Activated CD4-positive, alpha-beta T cell treated with anti-CD3 and anti-CD28 coated beads for 36 hours (primary cell): ENCODE measurements at regions not wholly inside any gene's neighbourhood (a gene's known extent, or its start where the extent isn't known, plus 50 kb on each side); places are given as distances from the start of the nearest gene placed in this dataset.

ENCODE experiments used
- ATAC-seq: fragments of 200-7000 bp; cut with Tn5 transposase; one replicate; pipeline ENCODE4 v1.10.0; 2021; ENCODE audit warnings: mild to moderate bottlenecking, moderate library complexity
- CTCF ChIA-PET: fragments of 350-600 bp; sonication (Branson Sonifier 250); formaldehyde crosslinking; loops from one replicate; lab custom pipeline; 2021; ENCODE audit warnings: antibody characterized with exemption; lab: Charles Lee
- POLR2A ChIA-PET: fragments of 350-600 bp; sonication (Branson Sonifier 250); formaldehyde crosslinking; loops from one replicate; lab custom pipeline; 2021; ENCODE audit warnings: antibody characterized with exemption, inconsistent platforms; lab: Charles Lee
- DNase-seq: peaks from one replicate; pipeline ENCODE4 v3.0.0-alpha.2; 2020
- H3K27ac Mint-ChIP-seq: one replicate; pipeline ENCODE4 v1.8.0; 2021; ENCODE audit warnings: mixed read lengths
- H3K27me3 Mint-ChIP-seq: one replicate; pipeline ENCODE4 v1.8.0; 2021; ENCODE audit warnings: mixed read lengths
- H3K36me3 Mint-ChIP-seq: one replicate; pipeline ENCODE4 v1.8.0; 2021; ENCODE audit warnings: low read depth, mixed read lengths
- H3K4me1 Mint-ChIP-seq: one replicate; pipeline ENCODE4 v1.8.0; 2021; ENCODE audit warnings: mixed read lengths
- H3K4me3 Mint-ChIP-seq: one replicate; pipeline ENCODE4 v1.8.0; 2021; ENCODE audit warnings: mild to moderate bottlenecking, moderate library complexity, mixed read lengths
- H3K9me3 Mint-ChIP-seq: one replicate; pipeline ENCODE4 v1.8.0; 2021; ENCODE audit warnings: low read depth, mixed read lengths
- intact Hi-C, 2 experiments: fragments of 100-400 bp; cut with DNase I in 1 of 2; cut with micrococcal nuclease in 1 of 2; formaldehyde crosslinking; loops; one replicate each; pipeline versions ENCODE4 v1.14.2 to v1.15.1; 2022 to 2024; cut with DNase I, micrococcal nuclease

DNA sequence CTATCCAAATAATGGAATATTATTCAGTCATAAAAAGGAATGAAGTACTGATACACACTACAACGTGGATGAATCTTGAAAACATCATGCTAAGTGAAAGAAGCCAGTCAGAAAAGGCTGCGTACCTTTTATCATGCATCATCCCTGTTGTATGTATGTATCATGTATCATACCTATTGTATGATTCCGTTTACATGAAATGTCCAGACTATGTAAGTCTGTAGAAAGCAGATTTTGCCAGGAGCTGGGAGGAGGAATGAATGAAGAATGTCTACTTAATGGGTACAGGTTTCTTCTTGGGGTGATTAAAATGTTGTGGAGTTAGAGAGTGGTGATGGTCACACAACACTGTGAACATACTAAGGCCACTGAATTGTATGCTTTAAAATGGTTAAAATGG lies 135.9 kb upstream of the KLF14 start:
- ChIA-PET POLR2A (no interaction called here), CTCF (interaction anchor here (0.8 to 1.2 kb wide), 2 partner anchors 89 to 1468 kb away, joined by 3 read pairs; no protein-coding TSS in a partner anchor)
- intact Hi-C loops: no loop called here
- Mint-ChIP-seq H3K4me3 (no peak overlapping the region), H3K27ac (peak overlapping the region; percentile 34), H3K4me1 (peaks cover 15% of the 10 kb centered on the region), H3K27me3 (no peaks in the 10 kb centered on the region), H3K9me3 (no peaks in the 10 kb centered on the region), H3K36me3 (peaks cover 87% of the 10 kb centered on the region)
- ATAC-seq (no peak), DNase-seq (no peak)

DNA sequence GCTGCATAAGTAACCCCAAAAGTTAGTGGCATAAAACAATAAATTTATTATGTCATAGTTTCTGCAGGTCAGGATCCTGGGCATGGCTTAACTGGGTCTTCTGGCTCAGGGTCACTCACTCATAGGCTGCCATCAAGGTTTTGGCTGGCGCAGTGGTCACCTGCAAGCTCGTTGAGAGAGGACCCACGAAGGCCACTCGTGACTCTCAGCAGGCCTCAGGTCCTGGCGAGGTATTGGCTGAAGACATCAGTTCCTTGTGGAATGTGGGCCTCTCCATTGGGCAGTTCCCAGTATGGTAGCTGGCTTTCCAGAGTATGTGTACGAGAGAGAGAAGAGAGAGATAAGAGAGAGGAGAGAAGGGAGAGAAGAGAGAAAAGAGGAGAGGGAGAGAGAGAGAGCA lies 138.3 kb upstream of the KLF14 start:
- Mint-ChIP-seq H3K36me3 (peaks cover 83% of the 10 kb centered on the region), H3K27ac (peak overlapping the region; percentile 70), H3K4me1 (peaks cover 28% of the 10 kb centered on the region), H3K9me3 (no peaks in the 10 kb centered on the region), H3K27me3 (no peaks in the 10 kb centered on the region), H3K4me3 (no peak overlapping the region)
- ATAC-seq: peak; percentile 7
- intact Hi-C loops: no loop called here
- POLR2A ChIA-PET: no interaction called here
- CTCF ChIA-PET: interaction anchor here (0.9 kb wide), 1 partner anchor 41 kb away, joined by 3 read pairs; no protein-coding TSS in a partner anchor
- DNase-seq: peak; percentile 40

DNA sequence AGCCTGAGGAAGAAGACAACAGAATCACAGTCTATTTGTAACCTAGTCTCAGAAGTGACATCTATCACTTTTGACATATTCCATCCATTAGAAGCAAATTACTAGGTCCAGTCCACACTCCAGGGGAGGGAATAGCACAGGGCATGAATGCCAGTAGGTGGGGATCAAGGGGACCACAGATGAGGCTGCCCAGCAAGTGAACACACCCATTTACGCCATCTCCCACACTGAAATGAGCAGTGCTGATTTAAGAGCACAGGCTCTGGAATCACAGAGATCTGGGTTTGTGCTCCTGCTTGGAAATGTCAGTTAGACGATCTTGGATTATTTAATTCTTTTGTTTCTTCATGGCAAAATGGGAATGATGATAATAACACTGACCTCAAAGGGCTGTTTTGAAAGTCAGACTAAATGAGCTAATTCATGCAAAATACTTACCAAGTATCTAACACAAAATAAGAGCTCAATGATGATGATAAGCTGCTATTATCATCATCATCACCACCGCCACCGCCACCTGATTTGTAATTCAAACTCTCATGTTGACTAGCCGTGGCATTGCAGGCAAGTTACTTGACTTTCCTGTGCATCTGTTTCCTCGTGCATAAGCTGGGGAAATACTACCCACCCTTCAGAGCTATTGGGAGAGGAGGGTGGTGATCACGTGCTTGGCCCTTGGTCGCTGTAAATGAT lies 138.9 kb upstream of the KLF14 start:
- ChIA-PET POLR2A (no interaction called here), CTCF (interaction anchor here (0.6 to 2.1 kb wide), 2 partner anchors 16 to 24 kb away, joined by 3 to 6 read pairs; no protein-coding TSS in a partner anchor)
- peaks cover 33% of the 10 kb centered on the region for H3K4me1 Mint-ChIP-seq
- DNase-seq (peak; percentile 52), ATAC-seq (peak; percentile 17)
- peaks cover 84% of the 10 kb centered on the region for H3K36me3 Mint-ChIP-seq
- no peaks in the 10 kb centered on the region for H3K9me3 Mint-ChIP-seq
- intact Hi-C loops: no loop called here
- H3K27me3 Mint-ChIP-seq: no peaks in the 10 kb centered on the region
- H3K27ac Mint-ChIP-seq: peak overlapping the region; percentile 80
- no peak overlapping the region for H3K4me3 Mint-ChIP-seq

DNA sequence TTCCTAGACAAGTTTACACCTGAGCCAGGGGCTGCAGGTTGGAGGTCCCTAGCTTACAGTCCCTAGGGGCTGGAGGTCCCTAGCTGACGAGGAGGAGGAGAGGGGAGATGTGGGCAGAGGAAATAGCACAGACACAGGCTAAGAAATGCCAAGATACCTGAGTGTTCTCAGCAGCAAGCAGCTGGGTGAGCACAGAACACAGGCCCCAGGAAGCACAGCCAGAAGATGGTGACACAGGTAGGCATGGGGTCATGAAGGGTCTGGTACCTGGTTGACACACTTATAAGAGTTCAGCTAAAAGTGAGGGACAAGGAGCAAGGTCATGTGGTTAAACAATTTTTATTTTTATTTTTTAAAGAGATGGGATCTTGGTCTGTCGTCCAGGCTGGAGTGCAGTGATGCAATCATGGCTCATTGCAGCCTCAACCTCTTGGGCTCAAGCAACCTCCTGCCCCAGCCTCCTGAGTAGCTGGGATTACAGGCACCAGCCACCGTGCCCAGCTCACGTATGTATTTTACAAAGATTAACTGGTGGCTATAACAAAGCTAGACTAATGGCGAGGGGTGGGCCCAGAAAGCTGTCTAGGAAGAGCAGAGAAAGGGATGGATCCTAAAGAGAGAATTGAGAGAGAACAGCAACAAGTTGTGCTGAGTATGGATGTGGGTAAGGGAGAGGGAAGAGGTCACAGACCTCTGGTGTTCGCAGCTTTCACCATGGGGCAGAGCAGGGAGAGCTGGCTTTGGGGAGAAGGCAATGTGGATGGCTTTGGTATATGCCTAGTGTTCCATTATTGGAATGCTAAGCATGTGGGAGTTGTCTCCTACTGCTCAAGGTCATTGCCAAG lies 140.3 kb upstream of the KLF14 start:
- Mint-ChIP-seq H3K27ac (peak overlapping the region; percentile 80), H3K9me3 (no peaks in the 10 kb centered on the region), H3K36me3 (peaks cover 84% of the 10 kb centered on the region), H3K27me3 (no peaks in the 10 kb centered on the region), H3K4me3 (peak overlapping the region; percentile 11), H3K4me1 (peaks cover 41% of the 10 kb centered on the region)
- ChIA-PET CTCF (interaction anchor here (0.6 to 2.1 kb wide), 9 partner anchors 8 to 1023 kb away, joined by 3 to 6 read pairs (median 3); no protein-coding TSS in a partner anchor), POLR2A (no interaction called here)
- intact Hi-C loops: no loop called here
- ATAC-seq: peak; percentile 8
- no peak for DNase-seq

DNA sequence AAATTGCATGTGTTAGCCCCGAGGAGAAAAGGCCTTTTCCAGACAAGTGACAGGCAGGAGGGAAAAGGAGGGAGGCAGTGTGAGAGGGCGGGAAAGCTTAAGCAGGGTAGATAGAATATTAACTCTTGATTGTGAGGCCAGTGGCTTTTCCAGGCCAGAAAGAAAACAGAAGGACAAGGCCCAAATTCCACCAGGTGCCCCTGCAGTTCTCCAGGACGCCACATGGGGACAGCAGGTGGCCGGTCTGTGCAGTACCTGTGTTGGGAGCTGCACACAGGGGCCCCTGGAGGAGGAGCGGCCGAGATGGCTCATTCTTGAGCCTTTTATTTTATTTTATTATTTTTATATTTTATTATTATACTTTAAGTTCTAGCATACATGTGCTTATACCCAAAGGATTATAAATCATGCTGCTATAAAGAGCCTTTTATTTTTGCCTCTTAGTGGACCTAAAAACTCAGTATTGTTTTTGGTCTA lies 141.3 kb upstream of the KLF14 start:
- H3K4me3 Mint-ChIP-seq: no peak overlapping the region
- no peaks in the 10 kb centered on the region for H3K27me3 Mint-ChIP-seq
- peaks cover 81% of the 10 kb centered on the region for H3K36me3 Mint-ChIP-seq
- peak overlapping the region; percentile 58 for H3K27ac Mint-ChIP-seq
- H3K4me1 Mint-ChIP-seq: peaks cover 45% of the 10 kb centered on the region
- CTCF ChIA-PET: interaction anchor here (0.5 to 2.4 kb wide), 6 partner anchors 8 to 1770 kb away, joined by 3 to 8 read pairs (median 3); no protein-coding TSS in a partner anchor
- peak; percentile 40 for ATAC-seq
- H3K9me3 Mint-ChIP-seq: no peaks in the 10 kb centered on the region
- peak; percentile 74 for DNase-seq
- POLR2A ChIA-PET: no interaction called here
- intact Hi-C loops: no loop called here

DNA sequence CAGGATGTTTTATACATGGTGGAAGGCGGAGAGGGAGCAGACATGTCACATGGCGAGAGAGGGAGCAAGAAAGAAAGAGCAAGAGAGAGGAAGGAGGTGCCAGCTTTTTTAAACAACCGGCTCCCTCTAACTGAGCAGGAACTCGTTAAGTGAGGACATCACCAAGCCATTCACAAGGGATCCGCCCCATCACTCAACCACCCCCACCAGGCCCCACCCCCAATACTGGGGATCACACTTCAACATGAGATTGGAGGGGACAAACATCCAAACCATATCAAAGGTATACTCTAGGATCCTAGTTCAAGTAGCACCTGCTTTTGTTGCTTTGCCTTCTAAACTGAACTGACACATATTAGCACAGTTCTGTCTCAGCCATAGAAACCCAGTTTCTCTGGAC lies 141.9 kb upstream of the KLF14 start:
- H3K4me3 Mint-ChIP-seq: no peak overlapping the region
- ATAC-seq (no peak), DNase-seq (no peak)
- H3K27me3 Mint-ChIP-seq: no peaks in the 10 kb centered on the region
- peak overlapping the region; percentile 71 for H3K27ac Mint-ChIP-seq
- H3K36me3 Mint-ChIP-seq: peaks cover 80% of the 10 kb centered on the region
- no peaks in the 10 kb centered on the region for H3K9me3 Mint-ChIP-seq
- peaks cover 49% of the 10 kb centered on the region for H3K4me1 Mint-ChIP-seq
- ChIA-PET CTCF (interaction anchor here (0.5 to 2.4 kb wide), 6 partner anchors 8 to 1770 kb away, joined by 3 to 8 read pairs (median 3); no protein-coding TSS in a partner anchor), POLR2A (no interaction called here)
- intact Hi-C loops: no loop called here

DNA sequence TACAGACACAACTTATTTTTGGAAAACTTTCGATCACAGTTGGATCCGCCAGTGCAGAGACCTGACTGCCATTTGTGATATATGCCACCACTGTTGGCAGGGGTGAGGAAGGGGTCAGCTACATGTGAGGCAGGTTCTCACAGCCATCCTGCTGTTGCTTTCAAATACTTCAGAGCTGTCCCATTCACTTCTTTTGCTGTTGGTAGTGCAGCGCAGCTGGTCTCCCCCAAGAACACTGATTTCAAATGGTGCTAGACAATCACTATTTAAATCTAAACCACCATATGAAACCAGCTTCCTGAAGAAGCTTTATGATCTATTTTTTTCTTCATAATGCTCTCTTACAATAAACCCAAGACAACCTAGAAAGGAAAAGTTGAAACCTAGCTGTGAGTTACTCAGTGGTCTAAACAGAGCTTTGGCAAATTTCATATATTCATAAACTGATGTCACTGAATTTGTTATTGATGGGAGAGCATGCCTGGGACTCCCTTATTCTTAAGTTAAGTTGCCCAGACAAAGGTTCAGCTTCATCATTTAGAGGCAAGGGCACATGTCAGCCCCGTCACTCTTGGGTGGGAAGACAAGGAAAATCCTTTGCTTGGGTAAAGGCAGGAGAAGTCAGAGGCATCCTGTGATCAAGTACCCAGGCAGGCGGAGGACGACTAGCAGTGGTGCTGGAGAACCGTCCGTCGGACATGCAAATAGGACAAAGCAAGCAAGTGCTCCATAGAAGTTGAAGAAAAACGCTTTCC lies 143.4 kb upstream of the KLF14 start:
- Mint-ChIP-seq H3K4me3 (no peak overlapping the region), H3K9me3 (no peaks in the 10 kb centered on the region), H3K27ac (peak overlapping the region; percentile 8), H3K4me1 (peaks cover 59% of the 10 kb centered on the region), H3K36me3 (peaks cover 83% of the 10 kb centered on the region), H3K27me3 (no peaks in the 10 kb centered on the region)
- ChIA-PET CTCF (interaction anchor here (0.5 to 2.4 kb wide), 6 partner anchors 16 to 724 kb away, joined by 3 to 8 read pairs (median 3); no protein-coding TSS in a partner anchor), POLR2A (interaction anchor here (0.6 kb wide), 1 partner anchor 556 kb away, joined by 4 read pairs; no protein-coding TSS in a partner anchor)
- ATAC-seq (no peak), DNase-seq (no peak)
- intact Hi-C loops: no loop called here

DNA sequence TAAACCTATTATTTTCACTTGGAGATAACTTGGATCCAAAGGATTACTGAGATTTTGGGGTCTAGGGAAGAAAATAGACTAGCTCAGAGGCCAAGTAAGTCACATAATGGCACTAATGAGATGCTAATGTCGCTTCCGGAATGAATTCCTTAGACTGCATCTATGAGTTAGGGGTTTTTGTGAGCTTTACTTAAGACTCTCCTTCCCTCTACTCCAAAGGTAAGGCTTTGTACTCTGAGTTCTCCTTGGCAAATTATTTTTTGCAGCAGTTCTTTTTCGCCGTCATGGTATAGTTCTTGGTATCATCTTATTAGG lies 143.9 kb upstream of the KLF14 start:
- intact Hi-C loops: no loop called here
- no peak for ATAC-seq
- H3K4me3 Mint-ChIP-seq: no peak overlapping the region
- H3K27me3 Mint-ChIP-seq: no peaks in the 10 kb centered on the region
- CTCF ChIA-PET: interaction anchor here (0.5 to 1.2 kb wide), 4 partner anchors 15 to 316 kb away, joined by 3 read pairs; no protein-coding TSS in a partner anchor
- H3K27ac Mint-ChIP-seq: no peak overlapping the region
- peaks cover 61% of the 10 kb centered on the region for H3K4me1 Mint-ChIP-seq
- POLR2A ChIA-PET: no interaction called here
- no peak for DNase-seq
- no peaks in the 10 kb centered on the region for H3K9me3 Mint-ChIP-seq
- H3K36me3 Mint-ChIP-seq: peaks cover 84% of the 10 kb centered on the region

DNA sequence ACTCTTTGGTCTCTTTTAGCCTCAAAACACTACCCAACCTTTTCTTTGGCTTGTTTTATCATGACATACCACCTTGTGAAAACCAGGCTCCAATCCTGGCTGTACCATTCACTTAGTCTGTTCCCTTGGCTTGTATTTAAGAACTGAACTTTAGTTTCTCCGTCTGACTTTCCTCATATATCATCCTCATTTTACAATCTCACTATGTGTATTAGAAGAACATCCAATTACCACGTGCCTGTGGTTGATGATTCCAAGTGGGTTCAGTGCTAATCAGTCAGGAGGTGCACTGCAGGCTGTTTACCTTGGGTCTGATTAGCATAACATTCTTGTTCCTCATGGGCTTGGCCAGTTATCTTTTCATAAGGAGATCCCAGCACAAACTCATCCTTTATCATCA lies 144.8 kb upstream of the KLF14 start:
- peak overlapping the region; percentile 40 for H3K27ac Mint-ChIP-seq
- peaks cover 82% of the 10 kb centered on the region for H3K36me3 Mint-ChIP-seq
- peaks cover 58% of the 10 kb centered on the region for H3K4me1 Mint-ChIP-seq
- POLR2A ChIA-PET: no interaction called here
- no peak for ATAC-seq
- no peaks in the 10 kb centered on the region for H3K9me3 Mint-ChIP-seq
- H3K4me3 Mint-ChIP-seq: peak overlapping the region; percentile 27
- intact Hi-C loops: no loop called here
- CTCF ChIA-PET: interaction anchor here (0.7 kb wide), 1 partner anchor 18 kb away, joined by 4 read pairs; no protein-coding TSS in a partner anchor
- H3K27me3 Mint-ChIP-seq: no peaks in the 10 kb centered on the region
- no peak for DNase-seq

DNA sequence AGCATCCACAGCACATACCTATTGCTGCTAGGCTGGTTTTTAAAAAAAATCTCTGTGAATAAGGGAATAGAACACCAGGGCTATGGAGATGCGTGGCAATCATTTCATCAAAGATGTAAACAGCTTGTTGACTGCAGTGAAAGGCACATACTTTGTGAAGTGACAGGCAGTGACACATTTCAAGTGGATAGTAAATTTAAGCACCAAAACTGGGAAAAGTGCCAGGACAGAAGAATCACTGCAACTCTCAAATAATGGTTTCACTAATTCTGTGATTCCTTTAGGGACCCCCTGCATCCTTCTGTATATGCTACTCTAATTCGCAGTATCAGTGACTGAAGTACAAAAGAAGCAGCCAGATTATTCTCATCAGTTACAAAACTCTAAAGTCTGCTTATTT lies 145.2 kb upstream of the KLF14 start:
- DNase-seq (no peak), ATAC-seq (no peak)
- POLR2A ChIA-PET: no interaction called here
- no peaks in the 10 kb centered on the region for H3K27me3 Mint-ChIP-seq
- H3K4me3 Mint-ChIP-seq: no peak overlapping the region
- peaks cover 81% of the 10 kb centered on the region for H3K36me3 Mint-ChIP-seq
- intact Hi-C loops: no loop called here
- peaks cover 56% of the 10 kb centered on the region for H3K4me1 Mint-ChIP-seq
- peak overlapping the region; percentile 40 for H3K27ac Mint-ChIP-seq
- CTCF ChIA-PET: interaction anchor here (0.7 kb wide), 1 partner anchor 18 kb away, joined by 4 read pairs; no protein-coding TSS in a partner anchor
- no peaks in the 10 kb centered on the region for H3K9me3 Mint-ChIP-seq

DNA sequence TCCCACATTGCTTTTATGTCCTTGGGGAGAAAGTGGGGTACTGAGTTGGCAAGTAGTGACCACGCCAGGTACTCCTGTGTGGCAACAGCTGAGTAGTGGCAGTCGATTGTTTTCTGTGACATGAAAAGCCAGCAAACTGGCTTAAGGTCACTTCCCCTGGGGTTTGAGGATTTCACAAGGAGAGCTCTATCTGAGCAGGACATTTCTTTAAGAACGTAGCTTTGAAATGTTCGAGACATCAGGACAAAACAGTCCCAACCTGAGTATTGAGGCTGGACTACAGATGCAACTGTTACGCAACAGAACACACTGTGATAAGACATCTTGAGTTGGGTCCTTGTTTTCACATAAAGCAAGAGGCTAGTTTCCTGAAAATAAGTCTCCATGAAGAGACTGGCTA lies 146.7 kb upstream of the KLF14 start:
- Mint-ChIP-seq H3K9me3 (no peaks in the 10 kb centered on the region), H3K36me3 (peaks cover 83% of the 10 kb centered on the region), H3K4me3 (no peak overlapping the region), H3K4me1 (peaks cover 51% of the 10 kb centered on the region), H3K27ac (peak overlapping the region; percentile 70), H3K27me3 (no peaks in the 10 kb centered on the region)
- intact Hi-C loops: no loop called here
- ChIA-PET CTCF (interaction anchor here (1.9 kb wide), 1 partner anchor 16 kb away, joined by 7 read pairs; no protein-coding TSS in a partner anchor), POLR2A (no interaction called here)
- ATAC-seq (no peak), DNase-seq (no peak)
